Stimulated activated naive CD8-positive, alpha-beta T cell treated with anti-CD3 and anti-CD28 coated beads, Interleukin-15, Interleukin-2, amounts not matched to agents 100 ng/mL and 50 ng/mL, for 24 hours (primary cell): ENCODE measurements at regions not wholly inside any gene's neighbourhood (a gene's known extent, or its start where the extent isn't known, plus 50 kb on each side); places are given as distances from the start of the nearest gene placed in this dataset.

Experiments used
- H3K27ac Mint-ChIP-seq: one replicate; pipeline ENCODE4 v1.8.0; 2021; ENCODE audit warnings: mild to moderate bottlenecking, mixed read lengths
- H3K27me3 Mint-ChIP-seq: one replicate; pipeline ENCODE4 v1.8.0; 2021; ENCODE audit warnings: mixed read lengths
- H3K36me3 Mint-ChIP-seq: one replicate; pipeline ENCODE4 v1.8.0; 2021; ENCODE audit warnings: low read depth, mixed read lengths
- H3K4me1 Mint-ChIP-seq: one replicate; pipeline ENCODE4 v1.8.0; 2021; ENCODE audit warnings: low read depth, mixed read lengths
- H3K4me3 Mint-ChIP-seq: one replicate; pipeline ENCODE4 v1.8.0; 2021; ENCODE audit warnings: mild to moderate bottlenecking, mixed read lengths
- H3K9me3 Mint-ChIP-seq: one replicate; pipeline ENCODE4 v1.8.0; 2021; ENCODE audit warnings: mixed read lengths

- Mint-ChIP-seq H3K9me3 (no peaks in the 10 kb centered on the region), H3K27me3 (no peaks in the 10 kb centered on the region), H3K36me3 (no peaks in the 10 kb centered on the region), H3K4me3 (no peak overlapping the region), H3K27ac (no peak overlapping the region), H3K4me1 (peaks cover 29% of the 10 kb centered on the region)
Observed at GRCh38 chr10:28250782-28251181, 52.1 kb downstream of the MPP7 start.

- Mint-ChIP-seq H3K4me3 (no peak overlapping the region), H3K27ac (no peak overlapping the region)
Observed at GRCh38 chr10:28250358-28250757, 52.5 kb downstream of the MPP7 start.

GRCh38 chr10:28249512-28249911, 53.4 kb downstream of the MPP7 start:
- peaks cover 29% of the 10 kb centered on the region for H3K4me1 Mint-ChIP-seq
- H3K36me3 Mint-ChIP-seq: no peaks in the 10 kb centered on the region
- H3K27ac Mint-ChIP-seq: no peak overlapping the region
- H3K27me3 Mint-ChIP-seq: no peaks in the 10 kb centered on the region
- H3K4me3 Mint-ChIP-seq: no peak overlapping the region
- H3K9me3 Mint-ChIP-seq: no peaks in the 10 kb centered on the region

More at GRCh38 chr10:28250358-28250757, 52.5 kb downstream of the MPP7 start:
- Mint-ChIP-seq H3K36me3 (no peaks in the 10 kb centered on the region), H3K4me1 (peaks cover 31% of the 10 kb centered on the region), H3K9me3 (no peaks in the 10 kb centered on the region), H3K27me3 (no peaks in the 10 kb centered on the region)

- Mint-ChIP-seq H3K4me3 (peak overlapping the region; percentile 2), H3K27me3 (no peaks in the 10 kb centered on the region), H3K36me3 (no peaks in the 10 kb centered on the region), H3K9me3 (no peaks in the 10 kb centered on the region), H3K27ac (peak overlapping the region; percentile 42), H3K4me1 (peaks cover 32% of the 10 kb centered on the region)
Observed at GRCh38 chr10:28248092-28248491, 54.8 kb downstream of the MPP7 start.

GRCh38 chr10:28246023-28246422, 56.8 kb downstream of the MPP7 start:
- H3K4me1 Mint-ChIP-seq: peaks cover 45% of the 10 kb centered on the region
- H3K9me3 Mint-ChIP-seq: no peaks in the 10 kb centered on the region
- no peaks in the 10 kb centered on the region for H3K27me3 Mint-ChIP-seq
- no peaks in the 10 kb centered on the region for H3K36me3 Mint-ChIP-seq
- peak overlapping the region; percentile 17 for H3K4me3 Mint-ChIP-seq
- no peak overlapping the region for H3K27ac Mint-ChIP-seq

- Mint-ChIP-seq H3K27ac (no peak overlapping the region), H3K36me3 (no peaks in the 10 kb centered on the region), H3K4me1 (peaks cover 45% of the 10 kb centered on the region), H3K4me3 (no peak overlapping the region), H3K9me3 (no peaks in the 10 kb centered on the region), H3K27me3 (no peaks in the 10 kb centered on the region)
Observed at GRCh38 chr10:28243923-28244322, 58.9 kb downstream of the MPP7 start.

GRCh38 chr10:28242555-28243204, 60.2 kb downstream of the MPP7 start:
- Mint-ChIP-seq H3K36me3 (no peaks in the 10 kb centered on the region), H3K9me3 (no peaks in the 10 kb centered on the region), H3K4me3 (no peak overlapping the region), H3K27ac (no peak overlapping the region), H3K4me1 (peaks cover 35% of the 10 kb centered on the region), H3K27me3 (no peaks in the 10 kb centered on the region)

GRCh38 chr10:28241741-28242399, 61.0 kb downstream of the MPP7 start:
- Mint-ChIP-seq H3K9me3 (no peaks in the 10 kb centered on the region), H3K36me3 (peaks cover 6% of the 10 kb centered on the region), H3K4me1 (peaks cover 32% of the 10 kb centered on the region), H3K27ac (no peak overlapping the region), H3K4me3 (no peak overlapping the region), H3K27me3 (no peaks in the 10 kb centered on the region)

- Mint-ChIP-seq H3K27ac (no peak overlapping the region), H3K4me1 (peaks cover 19% of the 10 kb centered on the region)
Observed at GRCh38 chr10:28240400-28240799, 62.5 kb downstream of the MPP7 start.

GRCh38 chr10:28236591-28236990, 66.3 kb downstream of the MPP7 start:
- Mint-ChIP-seq H3K27ac (no peak overlapping the region), H3K4me1 (peaks cover under 1% of the 10 kb centered on the region), H3K27me3 (no peaks in the 10 kb centered on the region), H3K9me3 (no peaks in the 10 kb centered on the region), H3K36me3 (peaks cover 12% of the 10 kb centered on the region), H3K4me3 (no peak overlapping the region)

More at GRCh38 chr10:28240400-28240799, 62.5 kb downstream of the MPP7 start:
- Mint-ChIP-seq H3K27me3 (no peaks in the 10 kb centered on the region), H3K4me3 (no peak overlapping the region), H3K9me3 (no peaks in the 10 kb centered on the region), H3K36me3 (peaks cover 6% of the 10 kb centered on the region)

- H3K4me1 Mint-ChIP-seq: peaks cover 27% of the 10 kb centered on the region
- H3K36me3 Mint-ChIP-seq: peaks cover 8% of the 10 kb centered on the region
- H3K27me3 Mint-ChIP-seq: no peaks in the 10 kb centered on the region
- H3K27ac Mint-ChIP-seq: no peak overlapping the region
- H3K4me3 Mint-ChIP-seq: no peak overlapping the region
- H3K9me3 Mint-ChIP-seq: no peaks in the 10 kb centered on the region
Observed at GRCh38 chr10:28220811-28221210, 82.1 kb downstream of the MPP7 start.

GRCh38 chr10:28219251-28219650, 83.6 kb downstream of the MPP7 start:
- no peak overlapping the region for H3K27ac Mint-ChIP-seq
- H3K36me3 Mint-ChIP-seq: peaks cover 4% of the 10 kb centered on the region
- no peaks in the 10 kb centered on the region for H3K9me3 Mint-ChIP-seq
- H3K4me1 Mint-ChIP-seq: peaks cover 37% of the 10 kb centered on the region
- no peak overlapping the region for H3K4me3 Mint-ChIP-seq
- H3K27me3 Mint-ChIP-seq: no peaks in the 10 kb centered on the region

- Mint-ChIP-seq H3K9me3 (no peaks in the 10 kb centered on the region), H3K27ac (peak overlapping the region; percentile 64), H3K27me3 (no peaks in the 10 kb centered on the region), H3K4me3 (peak overlapping the region; percentile 11), H3K4me1 (peaks cover 42% of the 10 kb centered on the region), H3K36me3 (no peaks in the 10 kb centered on the region)
Observed at GRCh38 chr10:28217848-28218247, 85.0 kb downstream of the MPP7 start.

GRCh38 chr10:28215930-28216329, 86.9 kb downstream of the MPP7 start:
- Mint-ChIP-seq H3K27ac (no peak overlapping the region), H3K27me3 (no peaks in the 10 kb centered on the region), H3K4me3 (no peak overlapping the region), H3K36me3 (peaks cover 8% of the 10 kb centered on the region), H3K4me1 (peaks cover 42% of the 10 kb centered on the region), H3K9me3 (no peaks in the 10 kb centered on the region)

GRCh38 chr10:28214219-28214618, 88.6 kb downstream of the MPP7 start:
- Mint-ChIP-seq H3K4me3 (no peak overlapping the region), H3K36me3 (peaks cover 17% of the 10 kb centered on the region), H3K9me3 (no peaks in the 10 kb centered on the region), H3K27me3 (no peaks in the 10 kb centered on the region), H3K4me1 (peaks cover 38% of the 10 kb centered on the region), H3K27ac (no peak overlapping the region)

- H3K4me1 Mint-ChIP-seq: peaks cover 19% of the 10 kb centered on the region
- no peaks in the 10 kb centered on the region for H3K27me3 Mint-ChIP-seq
- H3K4me3 Mint-ChIP-seq: no peak overlapping the region
- H3K36me3 Mint-ChIP-seq: peaks cover 18% of the 10 kb centered on the region
- no peak overlapping the region for H3K27ac Mint-ChIP-seq
- H3K9me3 Mint-ChIP-seq: peaks cover 4% of the 10 kb centered on the region
Observed at GRCh38 chr10:28211759-28212158, 91.1 kb downstream of the MPP7 start.
